GM12872 (cell line): ENCODE measurements at regions not wholly inside any gene's neighbourhood (a gene's known extent, or its start where the extent isn't known, plus 50 kb on each side); places are given as distances from the start of the nearest gene placed in this dataset.

Source experiments
- CTCF ChIP-seq: IDR thresholded peaks from 3 replicates; pipeline ENCODE4 v1.5.1; 2011; ENCODE audit warnings: low read depth, mild to moderate bottlenecking, low read length, moderate library complexity; ENCODE audit not compliant: insufficient read depth

GRCh38 chr6:15921243-15921642, 207.6 kb upstream of the MYLIP start:
- TF ChIP-seq CTCF, result no peak

- no peak for TF ChIP-seq CTCF
Observed at GRCh38 chr6:15916581-15916980, 212.3 kb upstream of the MYLIP start.

- TF ChIP-seq CTCF, result no peak
Observed at GRCh38 chr6:15915508-15916178, 213.2 kb upstream of the MYLIP start.

- TF ChIP-seq CTCF, result no peak
Observed at GRCh38 chr6:15914553-15914952, 214.3 kb upstream of the MYLIP start.

- TF ChIP-seq CTCF, result no peak
Observed at GRCh38 chr6:15913573-15913972, 215.3 kb upstream of the MYLIP start.

GRCh38 chr6:15912505-15913400, 216.1 kb upstream of the MYLIP start:
- TF ChIP-seq CTCF, result no peak

GRCh38 chr6:15911753-15912504, 217.0 kb upstream of the MYLIP start:
- TF ChIP-seq CTCF, result no peak
